Activated T-cell treated with anti-CD3 and anti-CD28 coated beads, Interleukin-2, amount 50 U/mL, for 48 hours (primary cell): ENCODE measurements at regions not wholly inside any gene's neighbourhood (a gene's known extent, or its start where the extent isn't known, plus 50 kb on each side); places are given as distances from the start of the nearest gene placed in this dataset.
A peak's percentile ranks its signal among the peaks of the same experiment; 100 is the strongest.
"Not testable (repeated sequence)": the region's sequence is repeated elsewhere in the genome, so short reads cannot be mapped to it uniquely, and the experiment has no call there.

ENCODE experiments used
- DNase-seq, 2 experiments: peaks; one replicate each; pipeline ENCODE4 v3.0.0-alpha.2; 2020

DNA sequence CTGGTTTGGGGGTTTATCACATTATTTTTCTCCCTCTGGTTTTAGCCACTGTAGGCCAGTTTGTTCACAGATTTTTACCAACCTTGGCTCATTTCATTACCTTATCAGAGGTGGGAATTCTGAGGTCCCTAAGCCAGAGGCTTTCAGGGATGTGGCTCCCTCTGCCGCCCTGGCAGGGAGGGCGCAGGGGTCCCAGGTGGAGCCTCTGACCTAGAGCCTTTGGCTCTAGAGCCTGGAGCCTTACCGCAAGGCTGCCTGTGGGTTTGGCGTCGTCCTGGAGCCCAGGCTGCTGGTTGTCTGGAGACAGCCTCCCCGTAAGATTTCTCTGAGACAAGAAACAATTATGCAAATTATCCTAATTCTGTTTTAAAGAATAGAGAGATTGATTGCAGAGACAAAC lies 188.0 kb downstream of the LMLN start:
- DNase-seq = not testable (repeated sequence)

DNA sequence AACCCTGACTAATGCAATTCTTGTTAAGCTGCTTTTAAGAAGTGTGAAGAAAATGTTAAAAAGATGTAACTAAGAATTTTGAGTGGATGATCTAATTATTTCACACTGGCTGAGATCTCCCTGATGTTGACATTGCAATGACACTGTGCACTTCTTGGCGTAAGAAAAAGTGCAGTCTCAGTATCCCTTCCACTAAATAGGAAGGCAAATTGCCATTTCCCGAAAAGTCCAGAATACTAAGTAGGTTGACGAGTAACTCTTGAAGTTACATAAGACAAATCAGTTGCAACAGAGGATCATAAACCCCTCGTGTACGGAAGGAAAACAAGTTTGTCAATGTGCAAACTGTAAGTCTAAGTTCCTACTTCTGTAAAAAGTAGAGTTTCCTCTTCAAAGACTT lies 189.9 kb downstream of the LMLN start:
- DNase-seq = not testable (repeated sequence)

DNA sequence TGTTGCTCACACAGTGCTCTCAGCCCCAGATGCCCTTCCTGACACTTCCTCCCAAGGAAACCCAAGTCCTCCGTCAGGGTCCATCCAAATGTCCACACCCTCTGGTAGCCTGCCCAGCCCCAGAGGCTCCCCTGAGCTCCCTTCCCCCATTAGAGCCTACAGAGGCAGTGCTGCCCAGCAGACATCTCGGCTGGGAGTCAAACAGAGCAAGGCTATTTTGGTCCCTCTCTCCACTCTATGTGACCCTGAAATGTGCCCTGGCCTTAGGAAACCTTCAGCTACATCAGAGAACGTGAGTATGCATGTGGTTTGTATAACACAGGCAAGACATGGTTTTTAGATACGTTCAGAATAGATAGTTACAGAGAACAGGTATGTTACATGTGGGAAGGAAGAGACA lies 191.8 kb downstream of the LMLN start:
- DNase-seq = not testable (repeated sequence)

DNA sequence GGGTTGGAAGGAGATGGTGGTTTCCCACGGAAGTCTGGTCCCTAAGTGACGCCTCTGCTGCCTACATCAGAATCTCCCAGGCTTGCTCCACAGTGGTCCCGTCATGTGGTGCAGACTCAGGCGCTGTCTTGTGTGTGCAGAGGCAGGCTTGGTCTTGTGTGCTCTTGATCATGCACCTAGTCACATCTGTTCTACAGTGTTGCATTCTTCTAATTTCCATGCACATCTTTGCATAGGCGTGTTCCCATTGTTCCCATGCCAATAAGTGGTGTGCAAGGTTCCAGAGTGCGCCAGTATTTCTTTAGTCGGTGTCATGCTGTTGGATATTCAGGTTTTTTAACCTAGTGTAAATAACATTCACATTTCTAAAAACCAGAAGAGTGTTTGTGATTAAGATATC lies 195.8 kb downstream of the LMLN start:
- not testable (repeated sequence) for DNase-seq

DNA sequence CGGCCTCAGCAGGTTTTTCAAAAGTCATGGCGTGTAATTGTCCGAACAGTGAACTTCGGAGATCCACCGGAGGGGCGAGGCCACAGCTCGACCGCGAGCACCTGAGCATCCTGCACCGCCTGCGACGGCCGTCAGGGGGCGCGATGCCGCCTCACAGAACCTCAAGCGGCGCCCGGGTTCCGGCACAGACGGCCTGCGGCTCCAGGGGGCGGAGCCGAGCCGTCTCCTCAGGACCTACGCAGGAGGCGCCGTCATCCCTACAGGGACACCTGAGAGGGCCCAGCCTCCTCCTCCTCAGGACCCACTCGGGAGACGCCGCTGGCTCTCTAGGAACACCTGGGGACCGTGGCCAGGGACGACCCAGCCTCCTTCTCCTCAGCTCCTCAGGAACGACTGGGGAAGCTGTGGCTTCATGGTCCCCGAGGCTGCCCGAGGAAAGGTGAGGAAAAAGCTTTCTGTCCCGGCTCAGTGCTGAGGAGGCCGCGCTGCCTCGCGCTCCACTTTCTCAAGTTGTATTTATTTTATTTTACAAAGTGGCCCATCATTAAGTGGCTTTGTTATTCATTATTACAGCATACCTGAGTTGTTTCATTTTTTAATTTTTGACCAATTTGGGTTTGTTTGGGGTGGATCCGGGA lies 197.3 kb downstream of the LMLN start:
- DNase-seq = not testable (repeated sequence)

DNA sequence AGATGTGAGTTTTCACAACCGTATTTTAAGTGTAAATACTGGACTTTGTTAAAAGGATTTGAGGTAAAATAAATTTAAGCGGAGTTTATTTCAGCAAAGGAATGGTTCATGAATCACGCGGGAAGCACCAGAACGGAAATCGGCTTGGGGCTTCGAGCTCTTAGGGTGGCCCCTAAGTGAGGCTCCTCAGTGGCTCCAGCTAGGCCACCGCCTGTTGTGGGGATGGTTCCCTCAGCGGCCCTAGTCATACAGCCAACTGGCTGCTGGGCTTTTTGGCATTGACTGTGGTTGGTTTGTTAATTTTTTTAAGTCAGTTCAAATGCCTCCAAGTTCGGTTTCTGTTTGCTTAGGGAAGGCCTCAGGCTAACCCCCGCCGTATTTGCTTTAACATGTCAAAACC lies 198.0 kb downstream of the LMLN start:
- DNase-seq = not testable (repeated sequence)

DNA sequence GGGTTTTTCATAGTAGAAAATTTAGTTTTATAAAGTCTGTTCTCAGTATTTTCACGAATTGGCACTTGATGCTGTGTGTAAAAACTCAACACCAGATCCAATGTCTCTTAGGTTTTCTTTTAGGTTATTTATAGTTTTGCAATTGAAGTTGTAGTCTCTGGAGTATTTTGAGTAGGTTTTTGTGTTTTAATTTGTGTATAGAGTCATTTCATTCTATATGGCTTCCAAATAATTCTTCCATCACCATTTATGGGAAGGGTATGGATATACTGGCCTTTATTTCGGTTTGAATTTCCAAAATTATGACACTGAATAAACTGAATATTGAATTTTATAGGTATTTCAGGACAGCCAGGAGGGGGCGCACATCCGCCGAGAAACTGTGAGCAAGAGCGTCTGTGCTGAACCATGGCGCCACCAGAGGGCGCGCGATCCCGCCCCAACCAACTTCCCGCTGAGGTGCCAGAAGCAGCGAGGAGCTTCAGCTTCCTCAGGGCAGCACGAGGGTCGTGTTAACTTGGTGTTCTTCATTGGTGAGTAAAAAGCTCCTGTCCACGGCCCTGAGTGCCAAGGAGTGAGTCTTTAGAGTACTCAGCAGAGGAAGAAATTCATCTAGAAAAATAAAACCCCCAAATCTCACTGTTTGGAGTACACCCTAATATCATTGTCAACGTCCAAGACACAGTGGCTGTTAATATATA lies 207.5 kb downstream of the LMLN start:
- DNase-seq = peak; percentile 78 to 80

DNA sequence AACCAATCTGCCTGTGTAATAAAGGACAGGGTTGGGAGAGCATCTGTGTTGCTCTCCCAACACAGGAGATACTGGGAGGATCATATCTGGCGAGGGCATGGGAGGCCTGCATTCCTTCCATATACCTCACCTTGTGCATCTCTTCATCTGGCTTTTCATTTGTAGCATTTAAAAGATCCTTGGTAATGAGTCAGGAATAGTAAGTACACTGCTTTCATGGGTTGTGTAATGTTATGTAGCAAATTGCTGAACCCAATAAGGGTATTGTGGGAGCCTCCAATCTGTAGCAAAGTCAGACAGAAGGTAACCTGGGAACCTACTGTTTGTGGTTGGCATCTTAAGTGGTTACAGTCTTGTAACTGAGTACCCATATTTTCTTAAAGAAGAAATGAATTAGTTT lies 210.8 kb downstream of the LMLN start:
- DNase-seq = not testable (repeated sequence)

DNA sequence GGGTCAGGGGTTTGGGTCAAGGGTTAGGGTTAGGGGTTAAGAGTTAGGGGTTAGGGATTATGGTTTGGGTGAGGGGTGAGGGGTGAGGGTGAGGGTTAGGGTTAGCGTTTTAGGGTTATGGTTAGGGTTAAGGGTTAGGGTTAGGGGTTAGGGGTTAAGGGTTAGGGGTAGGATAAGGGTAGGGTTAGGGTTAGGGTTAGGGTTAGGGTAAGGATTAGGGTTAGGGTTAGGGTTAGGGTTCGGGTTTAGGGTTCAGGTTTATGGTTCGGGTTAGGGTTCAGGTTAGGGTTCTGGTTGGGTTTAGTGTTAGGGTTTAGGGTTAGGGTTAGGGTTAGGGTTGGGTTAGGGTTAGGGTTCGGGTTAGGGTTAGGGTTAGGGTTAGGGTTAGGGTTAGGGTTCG lies 213.1 kb downstream of the LMLN start:
- not testable (repeated sequence) for DNase-seq

DNA sequence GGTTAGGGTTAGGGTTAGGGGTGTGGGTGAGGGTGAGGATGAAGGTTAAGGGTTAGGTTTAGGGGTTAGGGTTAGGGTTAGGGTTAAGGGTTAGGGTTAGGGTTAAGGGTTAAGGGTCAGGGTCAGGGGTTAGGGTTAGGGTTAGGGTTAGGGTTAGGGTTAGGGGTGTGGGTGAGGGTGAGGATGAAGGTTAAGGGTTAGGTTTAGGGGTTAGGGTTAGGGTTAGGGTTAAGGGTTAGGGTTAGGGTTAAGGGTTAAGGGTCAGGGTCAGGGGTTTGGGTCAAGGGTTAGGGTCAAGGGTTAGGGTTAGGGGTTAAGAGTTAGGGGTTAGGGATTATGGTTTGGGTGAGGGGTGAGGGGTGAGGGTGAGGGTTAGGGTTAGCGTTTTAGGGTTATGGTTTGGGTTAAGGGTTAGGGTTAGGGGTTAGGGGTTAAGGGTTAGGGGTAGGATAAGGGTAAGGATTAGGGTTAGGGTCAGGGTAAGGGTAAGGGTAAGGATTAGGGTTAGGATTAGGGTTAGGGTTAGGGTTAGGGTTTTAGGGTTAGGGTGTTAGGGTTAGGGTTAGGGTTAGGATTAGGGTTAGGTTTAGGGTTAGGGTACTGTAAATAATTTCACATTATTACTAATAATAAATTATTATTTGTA lies 214.0 kb downstream of the LMLN start:
- DNase-seq = not testable (repeated sequence)
